Calu3 (cell line): ENCODE measurements at regions not wholly inside any gene's neighbourhood (a gene's known extent, or its start where the extent isn't known, plus 50 kb on each side); places are given as distances from the start of the nearest gene placed in this dataset.

Source experiments
- BruUV-seq: library from RNA; stranded (reverse); fragments of 400-500 nt; replicated peaks from 2 replicates; lab custom pipeline; 2021; lab: Mats Ljungman, UMichigan
- CTCF ChIA-PET: fragments of 300-600 bp; sonication (Branson Sonifier 250); formaldehyde crosslinking; loops from one replicate; lab custom pipeline; 2022; ENCODE audit warnings: antibody characterized with exemption; lab: Charles Lee
- DNase-seq: peaks from one replicate; pipeline ENCODE4 v3.0.0; 2022
- H3K27ac Mint-ChIP-seq: one replicate; pipeline ENCODE4 v1.8.0; 2022; ENCODE audit warnings: mixed read lengths; ENCODE audit not compliant: unreplicated experiment
- H3K27me3 Mint-ChIP-seq: one replicate; pipeline ENCODE4 v1.8.0; 2022; ENCODE audit warnings: mixed read lengths; ENCODE audit not compliant: unreplicated experiment
- H3K36me3 Mint-ChIP-seq: one replicate; pipeline ENCODE4 v1.8.0; 2022; ENCODE audit warnings: mild to moderate bottlenecking, moderate library complexity, mixed read lengths; ENCODE audit not compliant: insufficient read depth, unreplicated experiment
- H3K4me1 Mint-ChIP-seq: one replicate; pipeline ENCODE4 v1.8.0; 2022; ENCODE audit warnings: mild to moderate bottlenecking, low read depth, mixed read lengths; ENCODE audit not compliant: unreplicated experiment
- H3K4me3 Mint-ChIP-seq: one replicate; pipeline ENCODE4 v1.8.0; 2022; ENCODE audit warnings: mild to moderate bottlenecking, low read depth, moderate library complexity, mixed read lengths; ENCODE audit not compliant: unreplicated experiment
- H3K9me3 Mint-ChIP-seq: one replicate; pipeline ENCODE4 v1.8.0; 2022; ENCODE audit warnings: low read depth, mixed read lengths; ENCODE audit not compliant: unreplicated experiment
- CTCF ChIP-seq: fragments of 200-600 bp; IDR thresholded peaks from one replicate; pipeline ENCODE4 v1.8.0; 2022; ENCODE audit warnings: antibody characterized with exemption; ENCODE audit not compliant: unreplicated experiment
- intact Hi-C: fragments of 100-400 bp; cut with micrococcal nuclease; formaldehyde crosslinking; loops from one replicate; pipeline ENCODE4 v1.10.0; 2022; ENCODE audit not compliant: unreplicated experiment

GRCh38 chr7:16045296-16045695 is 358.8 kb upstream of the MEOX2 start:
- no peak overlapping the region for H3K4me3 Mint-ChIP-seq
- no peak for TF ChIP-seq CTCF
- DNase-seq, result no peak
- CTCF ChIA-PET, result no interaction called here
- no peaks in the 10 kb centered on the region for H3K27me3 Mint-ChIP-seq
- H3K4me1 Mint-ChIP-seq, result no peaks in the 10 kb centered on the region
- BruUV-seq, result no TSS peak
- no peak overlapping the region for H3K27ac Mint-ChIP-seq
- H3K36me3 Mint-ChIP-seq, result no peaks in the 10 kb centered on the region
- intact Hi-C loops, result no loop called here
- no peaks in the 10 kb centered on the region for H3K9me3 Mint-ChIP-seq

GRCh38 chr7:16044645-16045044 is 358.2 kb upstream of the MEOX2 start:
- H3K9me3 Mint-ChIP-seq, result no peaks in the 10 kb centered on the region

GRCh38 chr7:16040346-16040745 is 353.9 kb upstream of the MEOX2 start:
- H3K36me3 Mint-ChIP-seq, result no peaks in the 10 kb centered on the region
- H3K4me3 Mint-ChIP-seq, result no peak overlapping the region
- no peak for TF ChIP-seq CTCF
- DNase-seq, result no peak
- BruUV-seq, result no TSS peak
- intact Hi-C loops, result no loop called here
- no peaks in the 10 kb centered on the region for H3K27me3 Mint-ChIP-seq
- H3K9me3 Mint-ChIP-seq, result peaks cover 4% of the 10 kb centered on the region
- H3K27ac Mint-ChIP-seq, result no peak overlapping the region
- no peaks in the 10 kb centered on the region for H3K4me1 Mint-ChIP-seq
- CTCF ChIA-PET, result no interaction called here

More at GRCh38 chr7:16044645-16045044, 358.2 kb upstream of the MEOX2 start:
- intact Hi-C loops, result no loop called here
- H3K27me3 Mint-ChIP-seq, result no peaks in the 10 kb centered on the region
- TF ChIP-seq CTCF, result no peak
- H3K4me3 Mint-ChIP-seq, result no peak overlapping the region
- DNase-seq, result no peak
- no peaks in the 10 kb centered on the region for H3K36me3 Mint-ChIP-seq
- no peak overlapping the region for H3K27ac Mint-ChIP-seq
- H3K4me1 Mint-ChIP-seq, result no peaks in the 10 kb centered on the region
- CTCF ChIA-PET, result no interaction called here
- no TSS peak for BruUV-seq

- Mint-ChIP-seq H3K27me3 (no peaks in the 10 kb centered on the region), H3K4me1 (no peaks in the 10 kb centered on the region), H3K36me3 (no peaks in the 10 kb centered on the region), H3K4me3 (no peak overlapping the region), H3K9me3 (peaks cover 4% of the 10 kb centered on the region), H3K27ac (no peak overlapping the region)
- TF ChIP-seq CTCF, result no peak
- CTCF ChIA-PET, result no interaction called here
- intact Hi-C loops, result no loop called here
- no peak for DNase-seq
- BruUV-seq, result no TSS peak
These were observed 352.4 kb upstream of the MEOX2 start for GRCh38 chr7:16038906-16039305.

GRCh38 chr7:16035392-16035791 is 348.9 kb upstream of the MEOX2 start:
- BruUV-seq, result no TSS peak
- Mint-ChIP-seq H3K27me3 (no peaks in the 10 kb centered on the region), H3K27ac (no peak overlapping the region), H3K36me3 (no peaks in the 10 kb centered on the region), H3K9me3 (peaks cover 4% of the 10 kb centered on the region), H3K4me3 (no peak overlapping the region), H3K4me1 (no peaks in the 10 kb centered on the region)
- no peak for TF ChIP-seq CTCF
- intact Hi-C loops, result no loop called here
- DNase-seq, result no peak
- CTCF ChIA-PET, result no interaction called here
